A673 (cell line): ENCODE measurements at regions not wholly inside any gene's neighbourhood (a gene's known extent, or its start where the extent isn't known, plus 50 kb on each side); places are given as distances from the start of the nearest gene placed in this dataset.
"Not testable (repeated sequence)": the region's sequence is repeated elsewhere in the genome, so short reads cannot be mapped to it uniquely, and the experiment has no call there.

Source experiments
- BruUV-seq: library from RNA; stranded (reverse); fragments of 400-500 nt; replicated peaks from 2 replicates; lab custom pipeline; 2021; lab: Mats Ljungman, UMichigan
- CTCF ChIA-PET: fragments of 300-600 bp; sonication (Branson Sonifier 250); formaldehyde crosslinking; loops from one replicate; lab custom pipeline; 2022; ENCODE audit warnings: antibody characterized with exemption; lab: Charles Lee
- POLR2A ChIA-PET: fragments of 300-600 bp; sonication (Branson Sonifier 250); formaldehyde crosslinking; loops from one replicate; lab custom pipeline; 2022; ENCODE audit warnings: antibody characterized with exemption; ENCODE audit not compliant: low non-redundant PET; lab: Charles Lee
- DNase-seq: peaks from one replicate; pipeline ENCODE4 v3.0.0-alpha.2; 2015; ENCODE audit warnings: low spot score
- H3K27ac ChIP-seq: fragments of 200-600 bp; sonication (generic); 2 replicates; pipeline ENCODE4 v1.5.1; 2016; ENCODE audit warnings: mixed run types, low read depth, mild to moderate bottlenecking, mixed read lengths, antibody characterized with exemption, low read length; ENCODE audit not compliant: poor library complexity, severe bottlenecking
- H3K27me3 ChIP-seq: fragments of 200-600 bp; sonication (generic); replicated peaks from 2 replicates; pipeline ENCODE4 v1.6.1; 2017; ENCODE audit warnings: mixed run types, low read depth, mild to moderate bottlenecking, mixed read lengths, antibody characterized with exemption, low read length; ENCODE audit not compliant: insufficient read depth, poor library complexity
- H3K36me3 ChIP-seq: fragments of 200-600 bp; sonication (generic); 2 replicates; pipeline ENCODE4 v1.6.1; 2016; ENCODE audit warnings: mixed run types, mild to moderate bottlenecking, mixed read lengths, antibody characterized with exemption, low read length; ENCODE audit not compliant: insufficient read depth, poor library complexity, severe bottlenecking
- H3K4me1 ChIP-seq: fragments of 200-600 bp; sonication (generic); 2 replicates; pipeline ENCODE4 v1.6.1; 2017; ENCODE audit warnings: mixed run types, mild to moderate bottlenecking, mixed read lengths, antibody characterized with exemption, low read length; ENCODE audit not compliant: insufficient read depth, poor library complexity, severe bottlenecking
- H3K4me3 ChIP-seq: fragments of 200-600 bp; sonication (generic); 2 replicates; pipeline ENCODE4 v1.5.1; 2016; ENCODE audit warnings: low read depth, mixed run types, mild to moderate bottlenecking, mixed read lengths, low read length; ENCODE audit not compliant: poor library complexity, severe bottlenecking
- H3K9me3 ChIP-seq: fragments of 200-600 bp; sonication (generic); 2 replicates; pipeline ENCODE4 v1.6.1; 2016; ENCODE audit warnings: mixed run types, low read depth, mild to moderate bottlenecking, mixed read lengths, antibody characterized with exemption, low read length; ENCODE audit not compliant: poor library complexity, severe bottlenecking
- CTCF ChIP-seq: fragments of 300-800, 200-600 bp; sonication (generic); conservative IDR thresholded peaks from 2 replicates; pipeline ENCODE4 v1.5.1; 2017; ENCODE audit warnings: low read depth, mild to moderate bottlenecking, antibody characterized with exemption, low read length, moderate library complexity, mixed read lengths
- EZH2 ChIP-seq: fragments of 200-600 bp; sonication (generic); IDR thresholded peaks from 2 replicates; pipeline ENCODE4 v1.6.1; 2017; ENCODE audit warnings: borderline replicate concordance, low read depth, mild to moderate bottlenecking, mixed read lengths, antibody characterized with exemption, low read length; ENCODE audit not compliant: poor library complexity, severe bottlenecking
- intact Hi-C: fragments of 100-400 bp; cut with micrococcal nuclease; formaldehyde crosslinking; loops from one replicate; pipeline ENCODE4 v1.10.0; 2022; ENCODE audit not compliant: unreplicated experiment

- POLR2A ChIA-PET: no interaction called here
- BruUV-seq: no TSS peak
These were observed 58.1 kb upstream of the WDR11 start for GRCh38 chr10:120793088-120793487.

GRCh38 chr10:120794390-120794789 lies 56.8 kb upstream of the WDR11 start:
- no TSS peak for BruUV-seq
- no peak for DNase-seq
- Histone ChIP-seq H3K27me3 (peaks cover 13% of the 10 kb centered on the region), H3K4me1 (no peaks in the 10 kb centered on the region), H3K27ac (no peak overlapping the region), H3K9me3 (no peaks in the 10 kb centered on the region), H3K36me3 (no peaks in the 10 kb centered on the region), H3K4me3 (no peak overlapping the region)
- intact Hi-C loops: no loop called here
- TF ChIP-seq EZH2 (no peak), CTCF (no peak)
- ChIA-PET CTCF (no interaction called here), POLR2A (no interaction called here)

More at GRCh38 chr10:120793088-120793487, 58.1 kb upstream of the WDR11 start:
- Histone ChIP-seq H3K36me3 (no peaks in the 10 kb centered on the region), H3K4me1 (no peaks in the 10 kb centered on the region), H3K9me3 (no peaks in the 10 kb centered on the region), H3K27me3 (peaks cover 14% of the 10 kb centered on the region), H3K4me3 (no peak overlapping the region), H3K27ac (no peak overlapping the region)
- CTCF ChIA-PET: interaction anchor here (0.6 to 1.1 kb wide), 2 partner anchors 368 to 1978 kb away, joined by 3 to 17 read pairs; no protein-coding TSS in a partner anchor
- intact Hi-C loops: no loop called here
- TF ChIP-seq CTCF: no peak
- TF ChIP-seq EZH2: no peak
- DNase-seq: no peak

GRCh38 chr10:120798276-120798675 lies 52.9 kb upstream of the WDR11 start:
- CTCF ChIA-PET: not testable (repeated sequence)

GRCh38 chr10:120799849-120800248 lies 51.3 kb upstream of the WDR11 start:
- BruUV-seq: no TSS peak
- H3K9me3 ChIP-seq: no peaks in the 10 kb centered on the region
- no peak for DNase-seq
- H3K27ac ChIP-seq: no peak overlapping the region
- TF ChIP-seq EZH2 (no peak), CTCF (no peak)
- POLR2A ChIA-PET: no interaction called here
- no peaks in the 10 kb centered on the region for H3K4me1 ChIP-seq
- H3K4me3 ChIP-seq: no peak overlapping the region
- H3K36me3 ChIP-seq: no peaks in the 10 kb centered on the region
- CTCF ChIA-PET: no interaction called here
- intact Hi-C loops: no loop called here
- H3K27me3 ChIP-seq: peaks cover 53% of the 10 kb centered on the region

More at GRCh38 chr10:120798276-120798675, 52.9 kb upstream of the WDR11 start:
- BruUV-seq, H3K27ac ChIP-seq, POLR2A ChIA-PET, DNase-seq, H3K9me3 ChIP-seq, H3K4me1 ChIP-seq, intact Hi-C loops, H3K4me3 ChIP-seq, H3K36me3 ChIP-seq: not testable (repeated sequence)
- H3K27me3 ChIP-seq: peaks cover 41% of the 10 kb centered on the region
